ENCODE measurements at regions not wholly inside any gene's neighbourhood (a gene's known extent, or its start where the extent isn't known, plus 50 kb on each side); places are given as distances from the start of the nearest gene placed in this dataset.

GRCh38 chr7:115496006-115496405, 534.6 kb downstream of the TFEC start:
- Histone ChIP-seq H3K9me3 (no peaks in the 10 kb centered on the region), H3K4me3 (no peak overlapping the region), H3K27ac (replicated peaks in 1 of 4) (no peak overlapping the region), H3K27me3 (no peaks in the 10 kb centered on the region), H3K36me3 (no peaks in the 10 kb centered on the region), H3K4me1 (peaks cover 0 to 10% (median 3%) of the 10 kb centered on the region in 4 donors)
- no peak for DNase-seq (ENCODE audit: extremely low spot score)
- intact Hi-C loops (cut with DNase I) = no loop called here
- TF ChIP-seq POLR2AphosphoS5 (IDR thresholded peaks at IDR 0.05) (no peak), POLR2A (IDR thresholded peaks at IDR 0.05; ENCODE audit: low read depth) (no peak), CTCF (IDR thresholded peaks at IDR 0.05) (no peak), EP300 (IDR thresholded peaks at IDR 0.05) (no peak)
- 88% methylated on average over 5 of the region's 5 CpGs for WGBS

- TF ChIP-seq CTCF (IDR thresholded peaks at IDR 0.05) (no peak), POLR2AphosphoS5 (IDR thresholded peaks at IDR 0.05) (no peak), POLR2A (IDR thresholded peaks at IDR 0.05; ENCODE audit: low read depth) (no peak), EP300 (IDR thresholded peaks at IDR 0.05) (no peak)
- 51% methylated on average over 5 of the region's 5 CpGs for WGBS
- no peak for DNase-seq (ENCODE audit: extremely low spot score)
- peaks cover 0 to 10% (median 1%) of the 10 kb centered on the region in 4 donors for H3K4me1 ChIP-seq
- no peak overlapping the region for H3K27ac ChIP-seq (replicated peaks in 1 of 4)
- no peaks in the 10 kb centered on the region for H3K36me3 ChIP-seq
- no peaks in the 10 kb centered on the region for H3K27me3 ChIP-seq
- no peaks in the 10 kb centered on the region for H3K9me3 ChIP-seq
- H3K4me3 ChIP-seq = no peak overlapping the region
- intact Hi-C loops (cut with DNase I) = no loop called here
Measured at GRCh38 chr7:115494529-115495147, 535.9 kb downstream of the TFEC start.

- no peak overlapping the region for H3K4me3 ChIP-seq
- no peaks in the 10 kb centered on the region for H3K9me3 ChIP-seq
- H3K4me1 ChIP-seq = peaks cover 0 to 10% (median 1%) of the 10 kb centered on the region in 4 donors
- no peak for TF ChIP-seq POLR2AphosphoS5 (IDR thresholded peaks at IDR 0.05)
- no peak for TF ChIP-seq CTCF (IDR thresholded peaks at IDR 0.05)
- TF ChIP-seq EP300 (IDR thresholded peaks at IDR 0.05) = no peak
- no peak for TF ChIP-seq POLR2A (IDR thresholded peaks at IDR 0.05; ENCODE audit: low read depth)
- no peaks in the 10 kb centered on the region for H3K36me3 ChIP-seq
- 82% methylated on average over 3 of the region's 3 CpGs for WGBS
- H3K27me3 ChIP-seq = no peaks in the 10 kb centered on the region
- no peak overlapping the region for H3K27ac ChIP-seq (replicated peaks in 1 of 4)
- intact Hi-C loops (cut with DNase I) = no loop called here
- DNase-seq (ENCODE audit: extremely low spot score) = no peak
Measured at GRCh38 chr7:115493381-115493780, 537.2 kb downstream of the TFEC start.

GRCh38 chr7:115491744-115492380, 538.7 kb downstream of the TFEC start:
- intact Hi-C loops (cut with DNase I) = no loop called here
- H3K4me3 ChIP-seq = no peak overlapping the region
- peaks cover 0 to 10% (median 1%) of the 10 kb centered on the region in 4 donors for H3K4me1 ChIP-seq
- H3K9me3 ChIP-seq = no peaks in the 10 kb centered on the region
- no peaks in the 10 kb centered on the region for H3K27me3 ChIP-seq
- TF ChIP-seq POLR2AphosphoS5 (IDR thresholded peaks at IDR 0.05) = no peak
- TF ChIP-seq EP300 (IDR thresholded peaks at IDR 0.05) = no peak
- TF ChIP-seq POLR2A (IDR thresholded peaks at IDR 0.05; ENCODE audit: low read depth) = no peak
- TF ChIP-seq CTCF (IDR thresholded peaks at IDR 0.05) = no peak
- no peaks in the 10 kb centered on the region for H3K36me3 ChIP-seq
- H3K27ac ChIP-seq (replicated peaks in 1 of 4) = no peak overlapping the region
- 72% methylated on average over 4 of the region's 4 CpGs for WGBS
- no peak for DNase-seq (ENCODE audit: extremely low spot score)
